IMR-90 (cell line): ENCODE measurements at regions not wholly inside any gene's neighbourhood (a gene's known extent, or its start where the extent isn't known, plus 50 kb on each side); places are given as distances from the start of the nearest gene placed in this dataset.

Source experiments
- BHLHE40 ChIP-seq: fragments of 150-350 bp; IDR thresholded peaks from 2 replicates; pipeline ENCODE4 v1.6.1; 2016; ENCODE audit warnings: mild to moderate bottlenecking, low read depth, low read length
- POLR2A ChIP-seq: IDR thresholded peaks from 2 replicates; pipeline ENCODE4 v1.6.1; 2012; ENCODE audit warnings: mild to moderate bottlenecking, low read depth, low read length
- RAD21 ChIP-seq: IDR thresholded peaks from 2 replicates; pipeline ENCODE4 v1.6.1; 2012; ENCODE audit warnings: low read length, improper control_type of control experiment
- RFX5 ChIP-seq: IDR thresholded peaks from 2 replicates; pipeline ENCODE4 v1.8.0; 2012; ENCODE audit warnings: low read depth, mild to moderate bottlenecking, low read length, moderate library complexity
- SMC3 ChIP-seq: fragments of 150-350 bp; IDR thresholded peaks from 2 replicates; pipeline ENCODE4 v1.6.1; 2016; ENCODE audit warnings: low read depth, mild to moderate bottlenecking, antibody characterized with exemption, low read length, moderate library complexity
- TF ChIP-seq, protein P1 (sequence below): conservative IDR thresholded peaks from 2 replicates; pipeline ENCODE4 v1.5.1; 2012; ENCODE audit warnings: mild to moderate bottlenecking, low read depth, low read length, improper control_type of control experiment

DNA sequence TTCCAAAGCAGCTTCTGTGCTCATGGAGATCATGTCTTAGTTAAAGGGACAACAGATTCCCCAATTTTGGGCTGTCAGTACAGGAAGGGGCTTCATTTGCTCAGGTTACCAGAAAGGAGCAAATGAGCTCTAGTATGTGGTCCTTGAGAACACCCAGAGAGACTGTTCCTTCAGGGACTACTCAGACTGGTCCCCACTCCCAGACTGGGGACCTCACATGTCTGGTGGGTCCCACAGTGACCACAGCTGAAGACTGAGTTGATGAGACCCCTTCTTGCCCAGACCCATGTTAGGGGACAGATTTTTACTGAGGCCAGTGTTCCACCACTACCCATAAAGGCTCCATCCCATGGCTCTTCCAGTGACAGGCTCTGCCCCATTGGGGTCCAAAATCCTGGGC lies 1695.2 kb downstream of the TP53TG3F start:
- TF ChIP-seq POLR2A: no peak
- TF ChIP-seq, protein P1, sequence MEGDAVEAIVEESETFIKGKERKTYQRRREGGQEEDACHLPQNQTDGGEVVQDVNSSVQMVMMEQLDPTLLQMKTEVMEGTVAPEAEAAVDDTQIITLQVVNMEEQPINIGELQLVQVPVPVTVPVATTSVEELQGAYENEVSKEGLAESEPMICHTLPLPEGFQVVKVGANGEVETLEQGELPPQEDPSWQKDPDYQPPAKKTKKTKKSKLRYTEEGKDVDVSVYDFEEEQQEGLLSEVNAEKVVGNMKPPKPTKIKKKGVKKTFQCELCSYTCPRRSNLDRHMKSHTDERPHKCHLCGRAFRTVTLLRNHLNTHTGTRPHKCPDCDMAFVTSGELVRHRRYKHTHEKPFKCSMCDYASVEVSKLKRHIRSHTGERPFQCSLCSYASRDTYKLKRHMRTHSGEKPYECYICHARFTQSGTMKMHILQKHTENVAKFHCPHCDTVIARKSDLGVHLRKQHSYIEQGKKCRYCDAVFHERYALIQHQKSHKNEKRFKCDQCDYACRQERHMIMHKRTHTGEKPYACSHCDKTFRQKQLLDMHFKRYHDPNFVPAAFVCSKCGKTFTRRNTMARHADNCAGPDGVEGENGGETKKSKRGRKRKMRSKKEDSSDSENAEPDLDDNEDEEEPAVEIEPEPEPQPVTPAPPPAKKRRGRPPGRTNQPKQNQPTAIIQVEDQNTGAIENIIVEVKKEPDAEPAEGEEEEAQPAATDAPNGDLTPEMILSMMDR: no peak
- TF ChIP-seq BHLHE40: no peak
- no peak for TF ChIP-seq SMC3
- no peak for TF ChIP-seq RFX5
- TF ChIP-seq RAD21: no peak
